Thyroid gland (tissue), 4 donors: ENCODE measurements at regions not wholly inside any gene's neighbourhood (a gene's known extent, or its start where the extent isn't known, plus 50 kb on each side); places are given as distances from the start of the nearest gene placed in this dataset.

ENCODE experiments used
- DNase-seq, 2 donors: peaks; one replicate each; pipeline ENCODE4 v3.0.0-alpha.2; 2019
- H3K27ac ChIP-seq, 3 donors: fragments of 200-600 bp; sonication (generic); 1 replicate in 2 of 3; 2 replicates in 1 of 3; pipeline ENCODE4 v1.5.1; 2016 to 2019; ENCODE audit warnings: mild to moderate bottlenecking in 1 of 3, moderate library complexity in 1 of 3
- H3K27me3 ChIP-seq: fragments of 200-600 bp; sonication (generic); one replicate; pipeline ENCODE4 v1.5.1; 2019
- H3K36me3 ChIP-seq, 2 donors: fragments of 200-600 bp; sonication (generic); one replicate each; pipeline ENCODE4 v1.5.1; 2016 to 2019
- H3K4me1 ChIP-seq, 2 donors: fragments of 200-600 bp; sonication (generic); one replicate each; pipeline ENCODE4 v1.5.1; 2017 to 2019
- H3K4me3 ChIP-seq, 3 donors: fragments of 200-600 bp; sonication (generic); replicated peaks in 1 of 3; 1 replicate in 2 of 3; 2 replicates in 1 of 3; pipeline ENCODE4 v1.5.1; 2016; ENCODE audit warnings: mild to moderate bottlenecking in 1 of 3
- H3K9me3 ChIP-seq: fragments of 200-600 bp; sonication (generic); one replicate; pipeline ENCODE4 v1.5.1; 2017
- CTCF ChIP-seq, 6 experiments: fragments of 200-600 bp in 3 of 6; fragments of 450-650 bp in 3 of 6; sonication (generic) in 3 of 6; IDR thresholded peaks; one replicate each; pipeline ENCODE4 v1.5.1; 2016 to 2019; ENCODE audit warnings: antibody characterized with exemption in 6 of 6, mild to moderate bottlenecking in 2 of 6, inconsistent platforms in 1 of 6, moderate library complexity in 1 of 6
- POLR2A ChIP-seq, 2 donors: fragments of 450-650 bp; IDR thresholded peaks; one replicate each; pipeline ENCODE4 v1.6.1; 2017; ENCODE audit warnings: antibody characterized with exemption in 2 of 2, mild to moderate bottlenecking in 2 of 2, moderate library complexity in 1 of 2
- WGBS, 2 donors: methylation state at CpG; one replicate each; pipeline ENCODE4 v1.1.5; 2017; 5-methylcytosine and 5-hydroxymethylcytosine counted together
- intact Hi-C: fragments of 100-400 bp; cut with DNase I; formaldehyde crosslinking; loops from one replicate; pipeline ENCODE4 v1.15.1; 2023

- WGBS, 2 donors = 95 to 96% methylated on average over 6 of the region's 6 CpGs
Observed at GRCh38 chr2:223500709-223501108, 101.5 kb downstream of the SCG2 start.

GRCh38 chr2:223501641-223502040, 100.5 kb downstream of the SCG2 start:
- no peak for TF ChIP-seq POLR2A (IDR thresholded peaks at IDR 0.05)
- no peak for TF ChIP-seq CTCF (IDR thresholded peaks at IDR 0.05)
- no peak for DNase-seq
- Histone ChIP-seq H3K27ac (no peak overlapping the region), H3K9me3 (no peaks in the 10 kb centered on the region), H3K4me1 (no peaks in the 10 kb centered on the region), H3K36me3 (no peaks in the 10 kb centered on the region), H3K4me3 (no peak overlapping the region), H3K27me3 (no peaks in the 10 kb centered on the region)
- intact Hi-C loops = no loop called here
- 20 to 39% methylated on average over 2 of the region's 2 CpGs for WGBS, 2 donors

More at GRCh38 chr2:223500709-223501108, 101.5 kb downstream of the SCG2 start:
- no peaks in the 10 kb centered on the region for H3K27me3 ChIP-seq
- H3K4me1 ChIP-seq = no peaks in the 10 kb centered on the region
- intact Hi-C loops = no loop called here
- no peak for TF ChIP-seq POLR2A (IDR thresholded peaks at IDR 0.05)
- no peak for TF ChIP-seq CTCF (IDR thresholded peaks at IDR 0.05)
- no peak overlapping the region for H3K4me3 ChIP-seq
- no peak overlapping the region for H3K27ac ChIP-seq
- no peaks in the 10 kb centered on the region for H3K9me3 ChIP-seq
- no peak for DNase-seq
- H3K36me3 ChIP-seq = no peaks in the 10 kb centered on the region

- Histone ChIP-seq H3K27me3 (no peaks in the 10 kb centered on the region), H3K36me3 (no peaks in the 10 kb centered on the region), H3K4me1 (no peaks in the 10 kb centered on the region), H3K27ac (no peak overlapping the region), H3K4me3 (no peak overlapping the region), H3K9me3 (no peaks in the 10 kb centered on the region)
- DNase-seq = no peak
- TF ChIP-seq CTCF (IDR thresholded peaks at IDR 0.05) (no peak), POLR2A (IDR thresholded peaks at IDR 0.05) (no peak)
- intact Hi-C loops = no loop called here
- WGBS, 2 donors = 78 to 94% methylated on average over 3 of the region's 3 CpGs
Observed at GRCh38 chr2:223503746-223504145, 98.4 kb downstream of the SCG2 start.

- no peaks in the 10 kb centered on the region for H3K9me3 ChIP-seq
- no peak for TF ChIP-seq POLR2A (IDR thresholded peaks at IDR 0.05)
- TF ChIP-seq CTCF (IDR thresholded peaks at IDR 0.05) = no peak
- no peaks in the 10 kb centered on the region for H3K27me3 ChIP-seq
- H3K36me3 ChIP-seq = no peaks in the 10 kb centered on the region
- no peak for DNase-seq
- no peak overlapping the region for H3K4me3 ChIP-seq
- 76 to 77% methylated on average over 3 of the region's 3 CpGs for WGBS, 2 donors
- H3K4me1 ChIP-seq = no peaks in the 10 kb centered on the region
- H3K27ac ChIP-seq = no peak overlapping the region
- intact Hi-C loops = no loop called here
Observed at GRCh38 chr2:223508372-223508771, 93.8 kb downstream of the SCG2 start.

GRCh38 chr2:223510713-223511112, 91.4 kb downstream of the SCG2 start:
- WGBS, 2 donors = 85 to 89% methylated on average over 4 of the region's 4 CpGs
- Histone ChIP-seq H3K4me3 (no peak overlapping the region), H3K36me3 (no peaks in the 10 kb centered on the region), H3K27ac (no peak overlapping the region), H3K4me1 (no peaks in the 10 kb centered on the region), H3K9me3 (no peaks in the 10 kb centered on the region), H3K27me3 (no peaks in the 10 kb centered on the region)
- DNase-seq = no peak
- intact Hi-C loops = no loop called here
- no peak for TF ChIP-seq POLR2A (IDR thresholded peaks at IDR 0.05)
- TF ChIP-seq CTCF (IDR thresholded peaks at IDR 0.05) = no peak
